Stimulated activated naive CD8-positive, alpha-beta T cell treated with anti-CD3 and anti-CD28 coated beads, Interleukin-15, amount 100 ng/mL, for 72 hours (primary cell): ENCODE measurements at regions not wholly inside any gene's neighbourhood (a gene's known extent, or its start where the extent isn't known, plus 50 kb on each side); places are given as distances from the start of the nearest gene placed in this dataset.

ENCODE experiments used
- ATAC-seq: fragments of 150-1000 bp; cut with Tn5 transposase; 2 replicates; pipeline ENCODE4 v1.10.0; 2021; ENCODE audit warnings: mild to moderate bottlenecking, moderate library complexity
- DNase-seq, 2 donors: peaks; one replicate each; pipeline ENCODE4 v3.0.0; 2021 to 2022
- H3K27ac Mint-ChIP-seq, 2 donors: one replicate each; pipeline ENCODE4 v1.8.0; 2022; ENCODE audit warnings: mild to moderate bottlenecking in 2 of 2, mixed read lengths in 2 of 2, moderate library complexity in 2 of 2
- H3K27me3 Mint-ChIP-seq: one replicate; pipeline ENCODE4 v1.8.0; 2022; ENCODE audit warnings: mixed read lengths
- H3K4me1 Mint-ChIP-seq: one replicate; pipeline ENCODE4 v1.8.0; 2022; ENCODE audit warnings: mild to moderate bottlenecking, mixed read lengths
- H3K4me3 Mint-ChIP-seq, 2 donors: one replicate each; pipeline ENCODE4 v1.8.0; 2022; ENCODE audit warnings: mild to moderate bottlenecking in 2 of 2, mixed read lengths in 2 of 2, moderate library complexity in 1 of 2
- H3K9me3 Mint-ChIP-seq, 2 donors: one replicate each; pipeline ENCODE4 v1.8.0; 2022; ENCODE audit warnings: mixed read lengths in 2 of 2

- no peak for ATAC-seq
- H3K27ac Mint-ChIP-seq = no peak overlapping the region
- no peaks in the 10 kb centered on the region for H3K27me3 Mint-ChIP-seq
- H3K4me3 Mint-ChIP-seq = no peak overlapping the region
- H3K4me1 Mint-ChIP-seq = peaks cover 5% of the 10 kb centered on the region
- H3K9me3 Mint-ChIP-seq = no peaks in the 10 kb centered on the region
- DNase-seq = no peak
Measured at GRCh38 chr15:92283813-92284212, 109.9 kb upstream of the ST8SIA2 start.

DNA sequence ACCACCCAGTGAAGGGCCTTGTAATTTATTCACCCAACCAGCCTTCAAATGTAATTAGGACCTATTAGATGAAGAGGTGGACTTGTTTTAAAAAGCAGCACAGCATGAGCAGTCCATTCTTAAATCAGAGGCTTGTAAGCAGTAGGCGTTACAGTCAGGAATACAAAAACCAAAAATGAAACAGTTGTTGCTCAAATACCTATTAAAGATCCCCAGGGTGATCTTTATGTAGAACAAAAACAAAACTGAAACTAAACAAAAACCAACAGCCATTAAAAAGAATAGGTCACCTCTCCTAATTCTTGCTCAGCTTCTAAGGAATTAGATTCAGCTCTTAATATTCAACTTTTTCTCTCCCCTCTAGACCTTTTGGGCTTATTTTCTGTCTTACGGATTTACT, 104.9 kb upstream of the ST8SIA2 start:
- no peak overlapping the region for H3K27ac Mint-ChIP-seq

GRCh38 chr15:92289733-92290132, 103.9 kb upstream of the ST8SIA2 start:
- Mint-ChIP-seq H3K27ac (no peak overlapping the region), H3K4me1 (peaks cover 6% of the 10 kb centered on the region), H3K4me3 (no peak overlapping the region), H3K27me3 (peaks cover 11% of the 10 kb centered on the region), H3K9me3 (no peaks in the 10 kb centered on the region)
- ATAC-seq (no peak), DNase-seq (no peak)

More for the DNA sequence above, 104.9 kb upstream of the ST8SIA2 start:
- Mint-ChIP-seq H3K4me3 (no peak overlapping the region), H3K4me1 (peaks cover 6% of the 10 kb centered on the region), H3K9me3 (no peaks in the 10 kb centered on the region), H3K27me3 (peaks cover 11% of the 10 kb centered on the region)
- no peak for DNase-seq
- ATAC-seq = no peak

GRCh38 chr15:92290359-92290992, 103.2 kb upstream of the ST8SIA2 start:
- no peak for ATAC-seq
- no peak for DNase-seq
- Mint-ChIP-seq H3K4me1 (peaks cover 6% of the 10 kb centered on the region), H3K27ac (no peak overlapping the region), H3K4me3 (no peak overlapping the region), H3K9me3 (no peaks in the 10 kb centered on the region), H3K27me3 (peaks cover 11% of the 10 kb centered on the region)

DNA sequence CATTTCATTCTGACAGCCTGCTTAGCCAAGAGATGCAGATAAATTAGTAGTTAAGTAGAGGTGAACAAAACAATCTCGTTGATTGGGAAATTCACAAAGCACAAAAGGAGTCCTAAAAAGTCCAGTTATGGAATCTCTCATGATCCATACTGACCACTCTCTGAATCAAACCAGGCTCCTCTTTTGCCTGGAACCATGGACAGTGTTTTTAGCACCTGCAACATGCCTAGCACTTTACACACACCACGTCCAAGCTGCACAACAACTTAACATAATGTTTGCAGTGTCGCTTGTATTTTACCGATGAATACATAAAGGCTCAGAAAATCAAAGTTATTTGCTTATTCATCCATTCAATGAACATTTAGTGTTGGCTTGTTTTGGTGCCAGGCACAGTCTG, 101.8 kb upstream of the ST8SIA2 start:
- Mint-ChIP-seq H3K4me3 (no peak overlapping the region), H3K9me3 (no peaks in the 10 kb centered on the region), H3K4me1 (peaks cover 6% of the 10 kb centered on the region), H3K27ac (no peak overlapping the region), H3K27me3 (peaks cover 11% of the 10 kb centered on the region)
- DNase-seq = no peak
- ATAC-seq = no peak

DNA sequence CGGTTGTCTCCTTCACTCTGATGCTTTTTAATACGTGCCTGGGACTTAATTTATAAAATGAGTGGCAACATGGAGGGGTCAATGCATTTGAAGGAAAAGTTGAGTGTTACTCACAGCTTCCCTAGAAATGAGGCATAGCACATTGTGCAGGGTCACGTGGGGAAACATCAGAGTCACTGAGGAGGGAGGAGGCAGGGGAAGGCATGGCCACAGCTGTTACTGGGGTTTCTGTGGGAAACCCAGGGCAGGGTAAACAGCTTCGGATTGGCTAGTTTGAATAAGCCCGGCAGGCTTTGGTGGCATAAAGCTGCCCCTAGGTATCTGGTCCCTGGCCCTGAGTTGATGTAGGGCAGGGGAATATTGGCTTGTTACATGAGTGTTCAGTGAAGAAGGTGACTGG, 98.9 kb upstream of the ST8SIA2 start:
- H3K4me1 Mint-ChIP-seq = no peaks in the 10 kb centered on the region
- DNase-seq = no peak
- H3K9me3 Mint-ChIP-seq = peaks cover 0 to 14% of the 10 kb centered on the region in 2 donors
- H3K27me3 Mint-ChIP-seq = peaks cover 11% of the 10 kb centered on the region
- no peak overlapping the region for H3K4me3 Mint-ChIP-seq
- no peak overlapping the region for H3K27ac Mint-ChIP-seq
- ATAC-seq = no peak

GRCh38 chr15:92304223-92304975, 89.3 kb upstream of the ST8SIA2 start:
- peaks cover 0 to 25% of the 10 kb centered on the region in 2 donors for H3K9me3 Mint-ChIP-seq
- ATAC-seq = no peak
- H3K4me3 Mint-ChIP-seq = no peak overlapping the region
- H3K27ac Mint-ChIP-seq = no peak overlapping the region
- H3K4me1 Mint-ChIP-seq = no peaks in the 10 kb centered on the region
- DNase-seq = no peak
- H3K27me3 Mint-ChIP-seq = peaks cover 16% of the 10 kb centered on the region

DNA sequence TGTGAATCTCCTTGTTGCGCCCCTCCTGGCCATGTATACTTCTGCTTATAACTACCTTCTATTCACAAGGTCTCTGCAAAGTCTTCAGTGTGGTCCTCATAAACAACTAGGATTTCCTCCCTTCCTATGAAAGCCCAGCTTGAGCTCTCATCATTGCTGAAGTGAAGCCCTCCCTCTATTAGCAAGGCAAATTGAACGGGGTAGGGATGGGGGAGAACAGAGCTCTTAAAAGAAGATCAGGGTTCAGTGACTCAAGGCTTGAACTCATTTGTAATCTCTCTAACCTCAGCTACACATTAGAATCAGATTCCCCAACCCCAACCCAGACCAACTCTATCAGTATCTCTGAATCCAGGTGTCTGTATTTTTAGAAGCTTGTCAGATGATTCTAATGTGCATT, 88.3 kb upstream of the ST8SIA2 start:
- no peak for DNase-seq

GRCh38 chr15:92306663-92307062, 87.0 kb upstream of the ST8SIA2 start:
- Mint-ChIP-seq H3K27me3 (peaks cover 16% of the 10 kb centered on the region), H3K4me1 (no peaks in the 10 kb centered on the region), H3K9me3 (peaks cover 0 to 12% of the 10 kb centered on the region in 2 donors), H3K4me3 (no peak overlapping the region), H3K27ac (no peak overlapping the region)
- no peak for ATAC-seq
- DNase-seq = no peak

More for the DNA sequence above, 88.3 kb upstream of the ST8SIA2 start:
- Mint-ChIP-seq H3K9me3 (peaks cover 0 to 19% of the 10 kb centered on the region in 2 donors), H3K27ac (no peak overlapping the region), H3K4me1 (no peaks in the 10 kb centered on the region), H3K4me3 (no peak overlapping the region), H3K27me3 (peaks cover 16% of the 10 kb centered on the region)
- ATAC-seq = no peak

- Mint-ChIP-seq H3K9me3 (peaks cover 4 to 13% of the 10 kb centered on the region in 2 donors), H3K27me3 (peaks cover 14% of the 10 kb centered on the region), H3K4me3 (no peak overlapping the region), H3K27ac (no peak overlapping the region), H3K4me1 (no peaks in the 10 kb centered on the region)
- ATAC-seq (no peak), DNase-seq (no peak)
Measured at GRCh38 chr15:92315144-92315543, 78.5 kb upstream of the ST8SIA2 start.

DNA sequence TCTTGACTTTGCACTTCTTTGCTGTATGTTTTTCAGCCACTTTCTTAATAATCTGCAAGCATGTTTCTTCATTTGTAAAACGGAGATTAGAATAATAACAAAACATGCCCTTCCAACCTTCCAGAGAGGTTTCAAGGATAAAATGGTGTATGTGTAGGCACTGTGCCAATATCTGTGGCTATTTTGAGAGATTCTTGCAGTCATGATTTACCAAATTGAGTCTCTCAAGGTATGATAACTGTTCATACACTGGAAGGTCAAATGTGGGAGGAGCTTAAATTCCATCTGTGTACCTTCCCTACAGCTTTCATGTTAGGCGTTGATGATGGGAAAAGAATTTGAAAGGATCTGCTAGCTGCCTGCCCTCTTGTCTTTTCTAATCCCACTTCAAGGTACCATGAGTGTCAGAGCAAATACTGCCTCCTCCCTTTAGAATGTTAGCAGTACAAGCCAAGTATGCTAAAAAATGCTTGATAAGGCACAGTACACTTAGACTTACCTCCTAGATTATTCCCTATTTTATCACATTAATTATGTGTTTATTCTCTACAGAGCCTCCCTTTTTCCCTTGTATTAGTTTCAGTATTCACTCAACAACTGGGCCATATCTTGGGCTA, 78.0 kb upstream of the ST8SIA2 start:
- H3K9me3 Mint-ChIP-seq = peaks cover 4 to 13% of the 10 kb centered on the region in 2 donors
- no peak for ATAC-seq
- no peak overlapping the region for H3K4me3 Mint-ChIP-seq
- H3K27ac Mint-ChIP-seq = no peak overlapping the region
- DNase-seq = no peak
- no peaks in the 10 kb centered on the region for H3K4me1 Mint-ChIP-seq
- peaks cover 14% of the 10 kb centered on the region for H3K27me3 Mint-ChIP-seq

DNA sequence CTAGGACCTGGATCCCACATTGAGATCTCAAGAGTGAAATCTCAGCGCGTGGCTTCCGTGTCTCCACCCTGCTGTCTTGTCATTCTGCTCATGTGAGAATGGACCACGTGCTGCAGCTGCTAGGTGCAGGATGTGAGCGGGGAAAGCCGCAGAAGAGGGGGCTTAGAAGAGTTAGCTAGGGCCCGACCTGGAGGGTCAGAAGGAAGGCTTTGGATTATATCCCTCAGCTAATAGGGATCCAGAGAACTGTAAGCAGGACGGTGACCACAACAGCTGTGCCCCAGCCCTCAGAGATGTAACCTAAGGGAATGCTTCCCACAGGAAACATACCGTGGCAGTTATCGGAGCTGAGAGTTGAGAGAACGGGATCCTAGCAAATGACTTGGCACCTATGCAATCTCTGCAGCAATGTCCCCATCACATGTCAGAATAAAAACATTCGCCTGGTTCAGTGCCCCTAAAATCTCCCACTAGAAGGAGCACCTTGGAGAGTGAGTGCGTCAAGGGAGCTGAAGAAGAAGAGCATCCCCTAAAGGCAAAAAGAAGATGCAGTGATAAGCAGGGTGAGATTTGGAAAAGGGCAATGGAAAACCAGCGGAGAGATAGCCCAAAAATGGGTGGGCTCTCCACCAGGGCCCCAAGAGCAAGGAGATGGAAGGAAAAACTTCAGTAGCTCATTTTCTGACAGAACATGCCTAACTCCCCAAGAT, 76.9 kb upstream of the ST8SIA2 start:
- H3K27me3 Mint-ChIP-seq = peaks cover 14% of the 10 kb centered on the region
- no peak overlapping the region for H3K4me3 Mint-ChIP-seq
- H3K4me1 Mint-ChIP-seq = no peaks in the 10 kb centered on the region
- H3K27ac Mint-ChIP-seq = no peak overlapping the region
- ATAC-seq = no peak
- no peak for DNase-seq
- H3K9me3 Mint-ChIP-seq = peaks cover 4 to 9% of the 10 kb centered on the region in 2 donors

DNA sequence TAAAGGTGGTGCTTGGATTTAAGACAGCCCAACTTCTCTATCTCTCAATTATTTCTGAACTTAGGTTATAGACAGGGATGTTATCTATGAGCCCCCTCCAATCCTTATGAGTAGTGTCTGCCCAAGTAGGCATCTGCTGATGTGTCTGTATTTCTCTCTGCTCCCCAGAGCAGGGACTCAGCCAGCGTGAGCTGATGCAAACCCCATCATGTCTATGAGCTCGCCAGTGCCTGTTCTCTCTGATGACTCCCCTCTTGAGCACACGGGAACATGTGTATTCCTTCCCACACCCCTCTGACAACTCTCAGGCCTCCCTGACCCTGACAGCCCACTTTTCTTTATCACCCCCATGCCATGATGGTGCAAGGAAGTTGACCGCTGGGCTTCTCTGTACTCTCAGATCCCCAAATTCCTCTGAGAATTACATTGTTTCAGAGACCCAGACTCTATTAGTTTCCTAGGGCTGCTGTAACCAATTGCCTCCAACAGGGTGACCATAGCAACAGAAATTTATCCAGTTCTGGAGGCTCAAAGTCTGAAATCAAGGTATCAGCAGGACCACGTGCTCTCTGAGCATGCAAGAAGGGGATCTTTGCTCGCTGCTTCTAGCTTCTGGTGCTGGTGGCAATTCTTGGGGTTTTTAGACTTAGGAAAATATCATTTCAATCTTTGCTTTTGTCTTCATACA, 73.5 kb upstream of the ST8SIA2 start:
- no peaks in the 10 kb centered on the region for H3K4me1 Mint-ChIP-seq
- no peak overlapping the region for H3K4me3 Mint-ChIP-seq
- peaks cover 8% of the 10 kb centered on the region for H3K27me3 Mint-ChIP-seq
- H3K27ac Mint-ChIP-seq = no peak overlapping the region
- ATAC-seq = no peak
- no peaks in the 10 kb centered on the region for H3K9me3 Mint-ChIP-seq
- DNase-seq = no peak

GRCh38 chr15:92322566-92323355, 70.9 kb upstream of the ST8SIA2 start:
- H3K4me1 Mint-ChIP-seq = no peaks in the 10 kb centered on the region
- H3K27me3 Mint-ChIP-seq = no peaks in the 10 kb centered on the region
- ATAC-seq (no peak), DNase-seq (no peak)
- no peak overlapping the region for H3K27ac Mint-ChIP-seq
- no peak overlapping the region for H3K4me3 Mint-ChIP-seq
- H3K9me3 Mint-ChIP-seq = no peaks in the 10 kb centered on the region

DNA sequence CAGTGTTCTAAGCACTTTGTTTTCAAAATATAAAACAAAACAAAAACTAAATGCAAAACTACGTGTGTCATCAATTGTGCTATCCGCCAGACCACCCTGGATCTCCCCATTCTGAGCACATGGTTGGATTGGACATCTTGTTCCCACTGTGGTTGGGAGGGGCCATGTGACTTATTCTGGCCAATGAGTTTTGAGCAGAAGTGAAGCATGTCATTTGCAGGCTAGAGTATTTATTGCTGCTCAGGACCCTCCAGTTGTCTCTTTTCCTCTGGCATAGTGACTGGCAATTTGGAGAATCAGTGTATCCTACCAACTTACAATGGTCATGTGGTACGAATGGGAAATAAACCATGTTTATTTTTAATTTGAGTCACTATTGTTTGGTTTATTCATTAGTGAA, 70.2 kb upstream of the ST8SIA2 start:
- Mint-ChIP-seq H3K4me1 (no peaks in the 10 kb centered on the region), H3K27me3 (no peaks in the 10 kb centered on the region), H3K4me3 (no peak overlapping the region), H3K9me3 (no peaks in the 10 kb centered on the region), H3K27ac (no peak overlapping the region)
- DNase-seq (no peak), ATAC-seq (no peak)
